CMK (cell line): ENCODE measurements at regions not wholly inside any gene's neighbourhood (a gene's known extent, or its start where the extent isn't known, plus 50 kb on each side); places are given as distances from the start of the nearest gene placed in this dataset.
"Not testable (repeated sequence)": the region's sequence is repeated elsewhere in the genome, so short reads cannot be mapped to it uniquely, and the experiment has no call there.

Source experiments
- DNase-seq: peaks from one replicate; pipeline ENCODE4 v3.0.0-alpha.2; 2010; ENCODE audit warnings: low read depth

GRCh38 chr10:22875581-22875980, 52.3 kb upstream of the ARMC3 start:
- no peak for DNase-seq

- no peak for DNase-seq
These were observed 53.5 kb upstream of the ARMC3 start for GRCh38 chr10:22874189-22874854.

GRCh38 chr10:22856444-22857074, 71.3 kb upstream of the ARMC3 start:
- no peak for DNase-seq

GRCh38 chr10:22854935-22855421, 72.9 kb upstream of the ARMC3 start:
- no peak for DNase-seq

GRCh38 chr10:22853906-22854447, 73.9 kb upstream of the ARMC3 start:
- no peak for DNase-seq

GRCh38 chr10:22852712-22853353, 75.0 kb upstream of the ARMC3 start:
- DNase-seq = no peak

- DNase-seq = no peak
These were observed 76.0 kb upstream of the ARMC3 start for GRCh38 chr10:22851865-22852239.

- no peak for DNase-seq
These were observed 77.3 kb upstream of the ARMC3 start for GRCh38 chr10:22850541-22850940.

- DNase-seq = no peak
These were observed 78.6 kb upstream of the ARMC3 start for GRCh38 chr10:22849077-22849805.

- DNase-seq = no peak
These were observed 79.3 kb upstream of the ARMC3 start for GRCh38 chr10:22848509-22848908.

- no peak for DNase-seq
These were observed 81.6 kb upstream of the ARMC3 start for GRCh38 chr10:22846294-22846693.

- no peak for DNase-seq
These were observed 88.2 kb upstream of the ARMC3 start for GRCh38 chr10:22839639-22840038.

- DNase-seq = no peak
These were observed 90.1 kb upstream of the ARMC3 start for GRCh38 chr10:22837771-22838170.

- no peak for DNase-seq
These were observed 90.5 kb upstream of the ARMC3 start for GRCh38 chr10:22837351-22837750.

GRCh38 chr10:22834471-22834870, 93.4 kb upstream of the ARMC3 start:
- DNase-seq = no peak

- no peak for DNase-seq
These were observed 94.1 kb upstream of the ARMC3 start for GRCh38 chr10:22833781-22834180.

- no peak for DNase-seq
These were observed 94.5 kb upstream of the ARMC3 start for GRCh38 chr10:22833353-22833752.

- no peak for DNase-seq
These were observed 95.0 kb upstream of the ARMC3 start for GRCh38 chr10:22832851-22833250.

GRCh38 chr10:22832066-22832602, 95.7 kb upstream of the ARMC3 start:
- DNase-seq = no peak

GRCh38 chr10:22831586-22831985, 96.3 kb upstream of the ARMC3 start:
- DNase-seq = no peak

GRCh38 chr10:22828712-22829111, 99.1 kb upstream of the ARMC3 start:
- DNase-seq = not testable (repeated sequence)

- DNase-seq = no peak
These were observed 102.0 kb upstream of the ARMC3 start for GRCh38 chr10:22825841-22826240.
